HG02870 (cell line): ENCODE measurements at regions not wholly inside any gene's neighbourhood (a gene's known extent, or its start where the extent isn't known, plus 50 kb on each side); places are given as distances from the start of the nearest gene placed in this dataset.
A peak's percentile ranks its signal among the peaks of the same experiment; 100 is the strongest.
"Not testable (repeated sequence)": the region's sequence is repeated elsewhere in the genome, so short reads cannot be mapped to it uniquely, and the experiment has no call there.

ENCODE experiments used
- ATAC-seq: cut with Tn5 transposase; IDR thresholded peaks from one replicate; pipeline ENCODE4 v1.9.1; 2021; ENCODE audit warnings: mild to moderate bottlenecking, moderate library complexity; ENCODE audit not compliant: unreplicated experiment

DNA sequence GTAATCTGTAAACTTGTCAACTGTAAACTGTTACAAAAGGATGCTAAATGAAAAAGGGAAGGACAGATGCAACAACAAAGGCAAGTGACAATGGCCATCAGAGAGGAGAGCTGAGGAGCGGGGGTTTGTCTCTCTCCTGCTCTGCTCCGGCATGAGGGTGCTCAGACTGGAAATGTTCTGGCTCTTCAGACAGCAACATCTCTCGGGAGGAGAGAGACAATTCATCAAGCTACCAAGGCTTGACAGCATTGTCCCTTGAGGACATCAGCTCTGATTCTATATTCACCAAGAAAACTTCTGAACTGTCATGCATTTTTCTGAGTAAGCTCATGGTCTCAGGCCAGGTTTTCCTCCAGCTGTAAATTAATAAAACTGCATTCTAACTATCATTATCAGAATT lies 408.2 kb downstream of the IGSF11 start:
- ATAC-seq: no peak

DNA sequence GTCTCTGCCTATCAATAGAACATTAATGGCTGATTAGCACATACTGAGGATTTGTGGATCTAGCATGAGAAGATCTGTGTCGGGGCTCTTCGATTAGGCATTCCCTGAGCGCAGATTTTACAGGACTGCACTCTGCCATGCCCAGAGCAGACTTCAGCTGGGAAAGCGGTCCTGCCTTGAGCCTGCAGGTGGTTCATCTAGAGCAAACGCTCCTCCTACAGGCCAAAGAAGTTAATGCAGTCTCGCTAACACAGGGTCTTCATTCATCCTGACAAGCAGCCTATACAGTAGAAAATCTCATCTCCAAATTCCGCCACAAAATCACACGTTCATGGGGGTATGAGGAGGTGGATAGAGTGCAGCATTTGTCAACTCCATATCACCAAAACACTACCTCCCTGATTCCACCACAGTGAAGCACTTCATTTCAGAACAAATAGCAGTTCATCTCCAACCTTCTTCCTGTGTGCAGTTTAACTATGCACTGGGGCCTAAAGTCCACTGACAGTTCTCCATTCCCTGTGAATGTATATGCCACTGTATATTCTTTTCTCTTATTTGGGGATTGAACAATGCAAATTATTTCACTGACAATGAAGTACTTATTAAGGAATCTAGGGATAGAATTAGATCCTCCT lies 405.8 kb downstream of the IGSF11 start:
- ATAC-seq: peak; percentile 95

DNA sequence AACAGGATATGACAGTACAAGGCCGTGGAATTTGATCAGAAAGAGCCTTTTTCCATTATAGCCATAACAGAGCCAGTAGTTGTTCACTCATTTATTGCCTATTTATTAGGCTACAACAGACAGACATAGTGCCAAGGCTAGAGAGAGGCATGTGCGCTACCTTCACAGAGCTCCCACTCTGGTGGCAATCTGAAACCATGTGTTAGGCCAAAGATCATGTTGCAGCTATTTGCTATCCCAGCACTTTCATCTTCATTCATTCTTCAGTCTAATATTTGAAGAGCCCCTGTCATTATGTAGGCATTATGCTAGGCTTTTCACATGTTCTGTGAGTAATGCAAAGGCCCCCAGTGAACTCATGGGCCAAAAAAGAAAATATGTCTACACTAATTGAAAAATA lies 404.8 kb downstream of the IGSF11 start:
- ATAC-seq: no peak

DNA sequence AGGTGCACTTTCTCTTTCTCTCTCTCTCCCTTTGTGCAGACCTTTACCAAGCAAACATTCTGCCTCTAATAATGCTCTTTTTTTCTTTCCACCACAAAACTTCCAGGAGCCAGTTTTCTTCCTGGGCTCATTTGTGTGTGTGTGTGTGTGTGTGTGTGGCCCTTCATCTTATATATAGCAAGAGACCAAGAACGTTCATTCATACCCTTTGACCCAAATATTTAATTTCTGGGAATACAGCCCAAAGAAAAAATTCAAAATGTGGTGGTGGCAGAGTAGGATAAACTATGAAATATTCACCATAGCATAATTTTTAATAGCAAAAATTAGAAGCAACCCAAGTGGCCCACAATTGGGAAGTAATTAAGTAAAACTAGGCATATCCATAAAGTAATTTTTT lies 398.9 kb downstream of the IGSF11 start:
- no peak for ATAC-seq

DNA sequence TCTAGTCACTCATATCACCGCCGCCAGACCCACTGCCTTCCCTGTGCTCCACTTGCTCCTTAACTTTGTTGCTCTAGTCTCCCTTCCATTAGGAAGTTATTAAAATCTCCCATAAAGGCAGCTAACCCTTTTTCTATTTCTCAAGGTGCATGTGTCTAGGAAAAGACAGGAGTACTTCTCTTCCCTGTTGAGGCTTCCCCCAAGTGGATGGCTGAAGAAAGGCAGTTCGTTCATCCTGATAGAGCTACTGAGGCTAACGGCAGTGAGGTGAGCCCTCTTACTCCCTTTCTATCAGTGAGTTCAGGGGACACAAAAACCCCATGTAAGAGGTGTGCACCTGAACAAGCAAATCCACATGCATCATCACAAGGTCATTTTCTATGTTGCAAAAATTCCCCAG lies 397.8 kb downstream of the IGSF11 start:
- no peak for ATAC-seq

DNA sequence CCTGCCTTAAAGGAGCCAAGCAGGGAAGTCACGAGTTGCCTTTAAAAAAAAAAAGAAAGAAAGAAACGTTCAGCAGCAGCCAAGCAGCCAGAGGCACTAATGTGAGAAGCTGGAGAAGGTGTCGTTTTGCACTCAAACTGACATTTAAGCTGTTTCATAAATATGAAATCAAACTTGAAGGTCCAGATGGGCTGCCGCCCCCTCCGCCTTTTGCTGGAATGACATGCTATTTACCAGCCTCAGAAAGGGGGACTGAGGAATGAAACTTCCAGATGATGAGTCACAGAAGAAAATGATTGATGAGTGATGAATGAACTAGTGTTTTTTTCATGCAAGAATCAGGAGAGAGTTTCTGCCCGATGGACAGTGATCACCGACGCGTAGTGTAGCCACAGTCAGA lies 396.8 kb downstream of the IGSF11 start:
- no peak for ATAC-seq

DNA sequence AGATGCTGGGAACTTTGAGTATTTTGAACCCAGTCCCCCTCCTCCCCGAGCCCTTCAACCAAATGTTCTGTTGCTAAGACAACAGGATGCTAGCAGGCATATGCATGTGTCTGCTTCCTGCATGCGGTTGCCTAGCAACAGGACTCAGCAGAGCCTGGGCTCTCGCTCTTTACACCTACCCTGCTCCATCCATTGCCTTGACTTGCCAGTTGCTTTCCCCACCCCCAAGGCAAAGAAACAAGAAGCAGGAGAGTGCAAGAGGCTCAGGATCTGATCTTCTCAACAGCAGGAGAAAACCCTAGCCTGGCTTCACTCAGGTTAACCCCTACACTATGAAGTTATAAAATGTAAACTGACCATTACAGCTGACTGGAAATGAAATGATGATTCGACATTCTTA lies 393.0 kb downstream of the IGSF11 start:
- peak; percentile 61 for ATAC-seq

DNA sequence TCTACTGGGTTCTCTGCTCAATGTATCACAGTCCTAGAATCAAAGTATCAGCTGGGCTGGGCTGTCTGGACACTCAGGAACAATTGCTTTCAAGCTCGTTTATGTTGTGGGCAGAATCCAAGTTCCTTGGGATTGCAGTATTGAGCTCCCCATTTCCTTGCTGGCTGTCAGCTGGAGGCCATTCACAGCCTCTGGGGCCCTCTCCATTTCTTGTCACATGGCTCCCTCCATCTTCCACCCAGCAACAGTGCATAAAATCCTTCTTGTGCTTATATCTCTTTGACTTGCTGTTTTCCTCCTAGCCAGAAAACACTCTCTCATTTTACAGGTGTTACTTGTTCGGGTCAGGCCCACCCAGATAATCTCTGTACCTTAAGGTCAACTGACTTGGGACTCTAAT lies 363.5 kb downstream of the IGSF11 start:
- no peak for ATAC-seq

DNA sequence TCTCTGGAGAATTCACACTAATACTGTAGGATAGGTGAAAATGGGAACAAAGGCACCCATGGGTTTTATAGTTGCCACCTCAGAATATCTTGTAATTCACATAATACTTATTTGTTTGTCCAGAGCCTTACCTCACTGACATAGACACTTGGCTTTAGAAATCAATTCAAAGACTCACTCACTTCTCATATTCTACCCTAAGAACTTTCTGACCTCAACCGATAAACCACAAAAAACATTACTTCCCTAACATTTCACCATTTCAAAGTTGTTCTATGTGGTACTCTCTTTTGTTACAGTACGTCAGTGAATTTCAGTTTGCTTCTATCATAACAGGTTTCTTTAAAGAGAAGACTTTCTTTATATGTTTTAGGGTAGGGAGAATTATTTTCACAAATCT lies 359.3 kb downstream of the IGSF11 start:
- no peak for ATAC-seq

DNA sequence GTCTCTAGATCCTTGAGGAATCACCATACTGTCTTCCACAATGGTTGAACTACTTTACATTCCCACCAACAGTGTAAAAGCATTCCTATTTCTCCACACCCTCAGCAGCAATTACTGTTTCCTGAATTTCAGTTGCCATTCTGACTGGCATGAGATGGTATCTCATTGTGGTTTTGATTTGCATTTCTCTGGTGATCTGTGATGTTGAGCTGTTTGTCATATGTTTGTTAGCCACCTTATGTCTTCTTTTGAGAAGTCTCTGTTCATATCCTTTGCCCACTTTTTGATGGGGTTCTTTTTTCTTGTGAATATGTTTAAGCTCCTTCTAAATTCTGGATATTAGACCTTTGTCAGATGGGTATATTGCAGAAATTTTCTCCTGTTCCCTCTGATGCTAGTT lies 356.0 kb downstream of the IGSF11 start:
- ATAC-seq: not testable (repeated sequence)

DNA sequence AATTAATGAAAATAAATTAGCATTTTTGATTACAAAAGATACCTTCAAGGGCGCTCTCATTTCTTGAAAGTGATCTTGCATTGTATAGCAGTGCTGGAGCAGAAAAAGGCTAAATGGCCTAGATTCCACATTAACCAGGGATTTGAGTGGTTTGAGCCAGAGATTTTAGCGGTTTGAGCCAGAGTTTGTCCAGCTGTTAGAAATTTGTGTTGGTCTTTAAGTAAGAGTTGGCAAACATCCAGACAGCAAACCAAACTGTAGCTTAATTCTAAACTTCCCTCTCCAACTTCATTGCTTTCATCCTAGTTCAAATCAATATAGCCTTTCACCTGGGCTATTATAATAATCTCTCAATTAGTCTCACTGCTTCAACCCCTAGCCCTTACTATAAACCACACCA lies 351.7 kb downstream of the IGSF11 start:
- no peak for ATAC-seq

DNA sequence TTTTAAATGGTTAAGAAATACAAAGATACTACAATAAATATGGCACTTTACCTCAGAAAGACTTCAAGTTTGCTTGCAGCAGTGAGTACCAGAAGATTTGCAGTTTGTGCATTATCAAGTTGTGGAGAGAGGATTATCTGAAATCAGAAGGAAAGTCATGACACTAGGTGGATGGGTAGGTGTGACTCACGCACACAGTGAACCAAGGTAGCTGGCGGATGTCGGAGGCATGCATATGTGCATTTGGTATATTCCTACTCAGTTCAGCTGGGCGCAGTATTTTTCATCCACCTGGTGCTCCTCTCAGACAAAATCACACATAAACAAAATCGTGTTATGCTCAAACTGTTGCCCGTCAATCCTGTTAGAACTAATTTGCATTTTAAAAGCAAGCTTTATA lies 351.0 kb downstream of the IGSF11 start:
- ATAC-seq: no peak

DNA sequence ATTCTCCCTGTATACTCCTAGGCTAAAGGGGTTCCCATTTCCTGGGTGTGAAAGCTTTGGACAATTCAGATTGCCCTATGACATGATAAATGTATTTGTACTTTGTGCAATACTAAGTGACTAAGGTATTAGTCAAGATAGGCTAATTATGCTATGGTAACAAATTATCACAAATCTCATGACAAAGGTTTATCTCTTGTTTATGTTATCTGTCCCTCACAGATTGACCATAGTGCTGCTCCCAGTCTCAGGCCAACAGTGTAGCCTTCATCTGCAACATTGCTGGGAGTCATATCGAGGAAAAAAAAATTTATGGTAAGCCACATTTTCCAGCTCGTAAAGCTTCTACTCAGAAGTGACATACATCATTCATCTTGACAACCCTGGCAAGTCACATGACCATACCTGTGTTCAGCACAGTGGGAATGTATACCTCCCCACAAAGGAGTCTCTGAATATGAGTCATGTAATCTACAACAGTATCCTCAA lies 346.2 kb downstream of the IGSF11 start:
- ATAC-seq: no peak

DNA sequence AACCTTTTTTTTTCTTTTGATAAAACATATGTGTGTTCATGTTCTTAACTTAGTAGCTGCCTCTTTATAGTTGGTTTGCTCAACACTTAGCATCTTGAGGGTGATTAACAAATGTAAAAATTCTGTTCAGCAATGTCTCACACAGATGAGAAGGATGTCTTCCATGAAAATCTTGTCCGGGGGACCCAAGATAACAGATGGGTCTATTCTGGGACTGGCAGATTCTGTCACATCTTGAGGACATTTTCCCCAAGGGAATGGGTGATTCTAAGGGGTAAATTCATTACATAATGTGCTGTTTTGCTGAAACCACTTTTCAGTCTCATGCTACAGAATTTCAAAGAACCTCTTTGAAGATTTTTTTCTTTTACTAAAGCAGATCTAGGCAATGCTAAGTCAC lies 342.2 kb downstream of the IGSF11 start:
- no peak for ATAC-seq

DNA sequence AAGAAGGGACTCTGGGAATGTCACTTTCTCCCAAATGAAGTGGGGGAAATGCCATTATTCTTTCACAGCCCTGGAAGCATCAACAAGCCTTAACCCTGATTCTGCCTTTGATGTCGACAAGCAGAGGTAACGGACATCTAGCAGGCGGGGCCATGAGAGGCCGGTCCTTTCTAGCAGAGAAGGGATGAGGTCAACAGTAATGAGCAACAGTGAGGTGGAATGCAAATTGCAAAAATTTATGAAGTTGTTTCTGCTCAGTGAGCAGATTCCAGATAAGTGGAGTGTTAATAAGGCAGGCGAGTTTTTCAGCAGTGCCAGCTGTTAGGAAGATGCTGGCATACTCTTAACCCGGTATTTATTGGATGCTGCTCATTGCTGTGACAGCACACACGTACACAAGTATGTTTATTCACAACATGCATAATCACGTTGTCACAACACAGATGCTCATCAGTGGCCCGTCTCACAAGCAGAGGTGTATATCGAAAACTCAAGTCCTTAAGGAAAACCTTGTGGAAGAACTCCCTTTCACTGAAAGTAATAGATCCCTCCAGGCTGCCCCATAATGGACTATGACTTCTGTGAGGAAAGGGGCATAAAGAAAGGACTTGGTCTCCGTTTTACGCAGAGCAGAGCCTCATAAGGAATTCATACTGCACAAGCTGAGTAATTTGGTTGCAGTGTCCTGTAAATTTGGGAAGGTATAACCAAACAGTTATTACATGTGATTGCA lies 329.0 kb downstream of the IGSF11 start:
- ATAC-seq: no peak

DNA sequence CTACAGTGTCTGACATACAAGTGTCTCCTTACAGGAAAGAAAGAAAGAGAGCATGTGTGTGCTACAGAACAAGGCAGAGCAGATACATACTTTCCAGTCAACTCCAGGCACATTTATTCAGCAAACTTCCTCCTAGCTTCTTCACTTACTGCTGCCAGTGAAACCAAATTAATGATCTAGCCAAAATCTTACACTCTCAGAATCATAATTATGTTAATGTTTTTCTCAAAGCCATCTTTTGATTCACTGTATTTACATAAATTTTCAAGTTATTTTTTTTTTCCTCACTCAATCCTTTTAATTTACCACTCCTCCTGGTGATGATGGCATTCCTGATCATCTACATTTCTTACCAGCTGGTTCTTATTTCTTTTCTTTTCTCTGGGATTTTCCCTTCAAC lies 326.7 kb downstream of the IGSF11 start:
- ATAC-seq: no peak

DNA sequence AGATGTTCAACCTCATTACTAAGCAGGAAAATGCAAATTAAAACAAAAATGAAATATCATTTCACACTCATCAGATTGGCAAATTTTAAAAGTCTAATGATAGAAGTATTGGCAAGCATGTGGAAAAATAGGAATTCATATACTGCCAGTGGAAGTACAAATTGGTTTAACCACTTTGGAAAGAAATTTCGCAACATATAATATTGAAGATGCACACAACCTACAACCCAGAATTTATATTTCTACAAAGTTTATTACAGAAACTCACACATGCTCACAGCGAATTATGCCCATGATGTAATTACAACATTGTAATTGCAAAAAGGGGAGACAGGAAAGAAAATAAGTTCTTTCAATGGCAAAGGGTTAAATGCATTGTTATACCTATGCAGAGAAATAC lies 324.1 kb downstream of the IGSF11 start:
- ATAC-seq: no peak

DNA sequence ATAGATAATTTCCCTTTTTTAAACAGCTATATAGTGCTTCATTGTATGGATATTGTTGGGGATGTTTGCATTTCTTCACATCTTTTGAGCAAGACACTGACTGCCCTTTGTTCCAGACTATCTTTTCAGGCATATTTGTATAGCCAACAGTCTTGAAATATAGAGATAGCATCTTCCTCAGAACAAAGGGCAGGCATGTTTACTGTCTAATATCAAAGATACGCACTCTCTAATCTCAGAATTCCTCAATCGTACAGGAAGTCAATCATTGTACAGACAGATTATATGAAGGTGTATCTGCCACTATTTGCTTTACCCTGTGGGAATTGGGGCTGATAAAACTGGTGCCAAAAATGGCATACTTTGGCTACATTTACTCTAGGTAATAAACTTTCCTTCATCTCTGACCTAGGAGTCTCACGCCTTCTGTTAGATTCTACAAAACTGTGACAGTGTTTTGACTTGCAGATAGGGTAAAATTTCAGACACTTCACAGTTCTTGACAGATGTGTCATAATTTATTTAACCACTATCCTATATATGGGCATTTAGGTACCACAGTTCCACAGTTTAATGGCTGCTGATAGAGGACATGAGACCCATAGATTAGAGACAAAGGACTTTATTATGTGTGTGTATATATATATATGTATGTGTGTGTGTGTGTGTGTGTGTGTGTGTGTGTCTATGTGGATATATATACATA lies 321.0 kb downstream of the IGSF11 start:
- no peak for ATAC-seq

DNA sequence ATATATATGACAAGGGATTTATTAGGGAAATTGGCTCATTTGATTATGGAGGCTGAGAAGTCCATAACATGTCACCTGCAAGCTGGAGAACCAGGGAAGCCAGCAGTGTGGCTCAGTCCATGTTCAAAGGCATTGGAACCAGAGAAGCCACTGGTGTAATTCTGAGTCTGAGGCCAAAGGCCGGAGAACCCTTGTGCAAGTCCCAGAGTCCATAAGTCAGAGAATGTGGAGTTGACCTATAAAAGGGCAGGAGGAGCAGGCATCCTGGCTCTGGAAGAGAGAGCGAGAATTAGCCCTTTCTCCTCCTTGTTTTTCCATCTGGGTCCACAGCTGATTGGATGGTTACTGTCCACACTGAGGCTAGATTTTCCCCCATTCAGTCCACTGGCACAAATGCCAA lies 319.8 kb downstream of the IGSF11 start:
- no peak for ATAC-seq

DNA sequence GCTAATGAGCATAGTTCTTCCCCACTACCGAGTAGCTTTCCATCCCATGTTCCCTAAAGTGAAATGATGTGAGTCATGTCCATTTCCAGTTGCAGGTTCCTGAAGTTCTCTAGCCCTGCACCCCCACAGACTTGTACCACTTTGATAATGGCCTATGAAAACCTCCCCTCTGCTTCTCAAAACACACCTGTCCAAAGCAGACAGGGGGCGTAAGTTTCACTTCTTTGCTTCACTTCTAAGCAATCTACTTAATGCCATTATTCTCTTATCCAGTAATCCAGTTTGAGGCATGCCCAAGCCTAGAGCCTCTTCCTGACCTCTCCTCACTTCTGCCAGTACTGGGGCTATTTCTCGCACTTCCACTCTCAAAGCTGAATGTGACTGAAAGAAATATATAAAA lies 305.1 kb downstream of the IGSF11 start:
- no peak for ATAC-seq

DNA sequence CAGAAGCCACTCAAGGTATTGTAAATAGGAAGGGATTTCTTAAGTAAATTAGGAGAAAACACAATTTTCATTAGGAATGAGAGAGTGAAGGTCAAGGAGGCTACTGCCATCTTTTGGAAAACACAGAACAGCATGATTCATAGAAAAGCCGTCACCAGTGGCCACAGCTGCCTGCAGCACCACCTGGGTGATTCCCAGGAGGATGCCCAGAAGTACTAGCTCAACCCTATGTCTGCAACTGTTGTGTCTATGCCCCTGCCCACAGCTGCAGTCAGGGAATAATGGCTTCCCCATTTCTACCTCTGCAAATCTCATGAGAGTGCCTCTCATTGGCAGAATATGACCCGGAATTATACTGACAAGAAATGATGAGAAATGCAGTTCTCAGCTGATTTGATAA lies 300.0 kb downstream of the IGSF11 start:
- ATAC-seq: no peak

DNA sequence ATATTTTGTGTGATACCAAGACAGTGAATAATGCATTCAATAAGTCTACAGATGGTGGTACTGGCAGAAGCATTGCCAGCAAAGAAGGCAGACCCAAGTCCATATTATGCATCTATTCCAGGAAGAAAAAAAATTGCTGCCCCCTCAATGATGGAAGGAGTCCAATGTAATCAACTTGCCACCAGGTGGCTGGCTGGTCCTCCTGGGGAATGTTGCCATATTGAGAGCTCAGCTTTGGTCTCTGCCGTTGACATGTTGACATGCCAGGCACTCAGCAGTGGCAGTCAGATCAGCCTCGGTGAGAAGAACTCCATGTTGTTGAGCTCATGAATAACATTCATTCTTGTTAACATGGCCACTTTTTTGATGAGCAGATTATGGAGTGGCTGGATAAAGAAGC lies 298.5 kb downstream of the IGSF11 start:
- no peak for ATAC-seq
